Testis (tissue), 2 donors: ENCODE measurements at regions not wholly inside any gene's neighbourhood (a gene's known extent, or its start where the extent isn't known, plus 50 kb on each side); places are given as distances from the start of the nearest gene placed in this dataset.

Experiments used
- CTCF ChIP-seq, 3 experiments: fragments of 450-650 bp in 2 of 3; fragments of 200-600 bp in 1 of 3; sonication (generic) in 1 of 3; IDR thresholded peaks; one replicate each; pipeline ENCODE4 v1.5.1; 2016 to 2019; ENCODE audit warnings: antibody characterized with exemption in 3 of 3, mild to moderate bottlenecking in 2 of 3, moderate library complexity in 1 of 3
- POLR2A ChIP-seq: fragments of 450-650 bp; IDR thresholded peaks from one replicate; pipeline ENCODE4 v1.6.1; 2017; ENCODE audit warnings: antibody characterized with exemption, mild to moderate bottlenecking, moderate library complexity

GRCh38 chrX:124736553-124737270 is 390.3 kb downstream of the SH2D1A start:
- TF ChIP-seq POLR2A (no peak), CTCF (IDR thresholded peaks at IDR 0.05) (no peak)
